Tibial artery (tissue), 4 donors: ENCODE measurements at regions not wholly inside any gene's neighbourhood (a gene's known extent, or its start where the extent isn't known, plus 50 kb on each side); places are given as distances from the start of the nearest gene placed in this dataset.
A peak's percentile ranks its signal among the peaks of the same experiment; 100 is the strongest.

Experiments used
- DNase-seq, 2 donors: peaks; one replicate each; pipeline ENCODE4 v3.0.0-alpha.2; 2019
- H3K27ac ChIP-seq, 2 donors: fragments of 200-600 bp; sonication (generic) in 1 of 2; 1 replicate in 1 of 2; 2 replicates in 1 of 2; pipeline ENCODE4 v1.5.1; 2018 to 2019; ENCODE audit warnings: mild to moderate bottlenecking in 1 of 2
- H3K27me3 ChIP-seq, 2 donors: fragments of 200-600 bp; sonication (generic) in 1 of 2; one replicate each; pipeline versions ENCODE4 v1.5.1 to v1.6.0; 2016 to 2019
- H3K36me3 ChIP-seq, 3 donors: fragments of 200-600 bp; sonication (generic) in 2 of 3; one replicate each; pipeline ENCODE4 v1.5.1; 2016 to 2019; ENCODE audit warnings: mild to moderate bottlenecking in 2 of 3
- H3K4me1 ChIP-seq, 4 donors: fragments of 200-600 bp; sonication (generic) in 2 of 4; 1 replicate in 3 of 4; 2 replicates in 1 of 4; pipeline ENCODE4 v1.5.1; 2016 to 2019
- H3K4me3 ChIP-seq, 2 donors: fragments of 200-600 bp; sonication (generic) in 1 of 2; 1 replicate in 1 of 2; 2 replicates in 1 of 2; pipeline ENCODE4 v1.5.1; 2018 to 2019; ENCODE audit warnings: mild to moderate bottlenecking in 2 of 2
- H3K9me3 ChIP-seq, 3 donors: fragments of 200-600 bp; sonication (generic) in 1 of 3; one replicate each; pipeline ENCODE4 v1.5.1; 2016 to 2019
- CTCF ChIP-seq, 2 experiments: fragments of 200-600 bp in 1 of 2; fragments of 450-650 bp in 1 of 2; IDR thresholded peaks; one replicate each; pipeline ENCODE4 v1.5.1; 2017 to 2019; ENCODE audit warnings: antibody characterized with exemption in 2 of 2, mild to moderate bottlenecking in 1 of 2, moderate library complexity in 1 of 2
- intact Hi-C: fragments of 100-400 bp; cut with DNase I; formaldehyde crosslinking; loops from one replicate; pipeline ENCODE4 v1.15.0; 2023; ENCODE audit warnings: low total_unique reads

GRCh38 chr3:104901396-104901795 is 465.3 kb upstream of the ALCAM start:
- Histone ChIP-seq H3K27me3 (no peaks in the 10 kb centered on the region), H3K27ac (no peak overlapping the region), H3K36me3 (no peaks in the 10 kb centered on the region), H3K9me3 (peaks cover 0 to 14% (median 0%) of the 10 kb centered on the region in 3 donors), H3K4me3 (no peak overlapping the region), H3K4me1 (no peaks in the 10 kb centered on the region)
- no peak for DNase-seq
- no peak for TF ChIP-seq CTCF (IDR thresholded peaks at IDR 0.05)
- intact Hi-C loops = no loop called here

DNA sequence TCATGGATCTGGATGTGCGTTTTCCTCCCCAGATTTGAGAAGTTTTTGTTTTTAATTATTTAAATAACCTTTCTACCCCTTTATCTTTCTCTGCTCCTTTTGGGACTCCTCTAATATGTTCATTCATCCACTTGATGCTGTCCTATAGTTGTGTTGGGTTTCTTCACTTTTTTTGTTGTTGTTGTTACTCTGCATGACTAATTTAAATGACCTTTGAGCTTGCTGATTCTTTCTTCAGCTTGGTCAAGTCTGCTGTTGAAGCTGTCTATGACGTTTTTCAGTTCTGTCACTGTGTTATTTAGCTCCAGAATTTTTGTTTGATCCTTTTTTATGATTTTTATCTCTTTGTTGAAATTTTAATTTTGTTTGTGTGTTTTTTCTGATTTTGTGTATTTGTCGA is 463.6 kb upstream of the ALCAM start:
- no peak overlapping the region for H3K4me3 ChIP-seq
- H3K4me1 ChIP-seq = peaks cover 0 to 5% (median 0%) of the 10 kb centered on the region in 4 donors
- DNase-seq = no peak
- H3K9me3 ChIP-seq = peaks cover 0 to 14% (median 0%) of the 10 kb centered on the region in 3 donors
- H3K27me3 ChIP-seq = no peaks in the 10 kb centered on the region
- intact Hi-C loops = no loop called here
- no peak for TF ChIP-seq CTCF (IDR thresholded peaks at IDR 0.05)
- no peak overlapping the region for H3K27ac ChIP-seq
- H3K36me3 ChIP-seq = no peaks in the 10 kb centered on the region

- Histone ChIP-seq H3K9me3 (peaks cover 0 to 8% (median 0%) of the 10 kb centered on the region in 3 donors), H3K4me3 (no peak overlapping the region), H3K27me3 (no peaks in the 10 kb centered on the region), H3K36me3 (no peaks in the 10 kb centered on the region), H3K27ac (no peak overlapping the region), H3K4me1 (peaks cover 0 to 17% (median 0%) of the 10 kb centered on the region in 4 donors)
- DNase-seq = no peak
- no peak for TF ChIP-seq CTCF (IDR thresholded peaks at IDR 0.05)
- intact Hi-C loops = no loop called here
Measured at GRCh38 chr3:104906001-104906639, 460.6 kb upstream of the ALCAM start.

DNA sequence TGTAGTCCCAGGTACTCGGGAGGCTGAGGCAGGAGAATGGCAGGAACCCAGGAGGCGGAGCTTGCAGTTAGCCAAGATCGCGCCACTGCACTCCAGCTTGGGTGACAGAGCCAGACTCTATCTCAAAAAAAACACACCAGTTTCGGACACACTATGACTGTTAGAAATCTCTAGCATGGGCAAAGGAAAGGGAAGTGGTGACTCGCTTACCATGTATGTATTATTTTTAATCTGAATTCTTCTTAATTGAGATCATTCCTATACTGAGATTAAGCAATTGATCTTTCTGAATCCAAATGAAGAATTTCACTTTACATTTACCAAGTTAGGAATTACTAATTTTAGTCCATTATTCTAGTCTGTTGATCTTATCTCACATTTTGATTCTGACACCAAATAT is 459.2 kb upstream of the ALCAM start:
- Histone ChIP-seq H3K4me3 (no peak overlapping the region), H3K4me1 (peaks cover 0 to 17% (median 0%) of the 10 kb centered on the region in 4 donors), H3K36me3 (no peaks in the 10 kb centered on the region), H3K27ac (peak overlapping the region in 1 of 2 donors; percentile 30), H3K27me3 (no peaks in the 10 kb centered on the region), H3K9me3 (peaks cover 0 to 8% (median 0%) of the 10 kb centered on the region in 3 donors)
- intact Hi-C loops = no loop called here
- DNase-seq = no peak
- TF ChIP-seq CTCF (IDR thresholded peaks at IDR 0.05) = no peak

- no peak overlapping the region for H3K4me3 ChIP-seq
- intact Hi-C loops = no loop called here
- H3K27me3 ChIP-seq = no peaks in the 10 kb centered on the region
- no peak for DNase-seq
- peaks cover 0 to 17% (median 0%) of the 10 kb centered on the region in 4 donors for H3K4me1 ChIP-seq
- H3K27ac ChIP-seq = peak overlapping the region in 1 of 2 donors; percentile 30
- no peak for TF ChIP-seq CTCF (IDR thresholded peaks at IDR 0.05)
- no peaks in the 10 kb centered on the region for H3K36me3 ChIP-seq
- H3K9me3 ChIP-seq = peaks cover 0 to 2% (median 0%) of the 10 kb centered on the region in 3 donors
Measured at GRCh38 chr3:104908761-104909160, 457.9 kb upstream of the ALCAM start.
